GM23338 (cell line): ENCODE measurements at regions not wholly inside any gene's neighbourhood (a gene's known extent, or its start where the extent isn't known, plus 50 kb on each side); places are given as distances from the start of the nearest gene placed in this dataset.

ENCODE experiments used
- ATAC-seq: fragments of 200-7000 bp; cut with Tn5 transposase; 3 replicates; pipeline ENCODE4 v1.9.1; 2020
- DNase-seq: peaks from one replicate; pipeline ENCODE4 v3.0.0-alpha.2; 2015; ENCODE audit warnings: low spot score
- H2AFZ ChIP-seq: fragments of 200-600 bp; sonication (generic); 2 replicates; pipeline ENCODE4 v1.8.0; 2016; ENCODE audit warnings: antibody characterized with exemption, mild to moderate bottlenecking, moderate library complexity
- H3F3A ChIP-seq: fragments of 200-600 bp; sonication (generic); replicated peaks from 2 replicates; pipeline ENCODE4 v1.8.0; 2017; ENCODE audit warnings: antibody characterized with exemption, mixed run types, low read depth
- H3K27ac ChIP-seq: fragments of 200-600 bp; sonication (generic); 2 replicates; pipeline ENCODE4 v1.6.1; 2016; ENCODE audit warnings: low read depth
- H3K27me3 ChIP-seq: fragments of 200-600 bp; sonication (generic); 2 replicates; pipeline ENCODE4 v1.8.0; 2016; ENCODE audit warnings: mild to moderate bottlenecking, mixed run types, moderate library complexity; ENCODE audit not compliant: insufficient read depth
- H3K36me3 ChIP-seq: fragments of 200-600 bp; sonication (generic); 2 replicates; pipeline ENCODE4 v1.8.0; 2016; ENCODE audit warnings: mild to moderate bottlenecking; ENCODE audit not compliant: insufficient read depth
- H3K4me1 ChIP-seq: fragments of 200-600 bp; sonication (generic); 2 replicates; pipeline ENCODE4 v1.8.0; 2016; ENCODE audit warnings: mild to moderate bottlenecking, moderate library complexity; ENCODE audit not compliant: insufficient read depth
- H3K4me2 ChIP-seq: fragments of 200-600 bp; sonication (generic); 2 replicates; pipeline ENCODE4 v1.7.1; 2017; ENCODE audit warnings: mixed run types
- H3K4me3 ChIP-seq: fragments of 200-600 bp; sonication (generic); 2 replicates; pipeline ENCODE4 v1.6.1; 2016; ENCODE audit warnings: mixed run types
- H3K79me2 ChIP-seq: fragments of 200-600 bp; sonication (generic); replicated peaks from 2 replicates; pipeline ENCODE4 v1.8.0; 2017; ENCODE audit warnings: mild to moderate bottlenecking; ENCODE audit not compliant: insufficient read depth
- H3K9me2 ChIP-seq: fragments of 200-600 bp; sonication (generic); 2 replicates; pipeline ENCODE4 v1.8.0; 2017; ENCODE audit not compliant: insufficient read depth
- H4K20me1 ChIP-seq: fragments of 200-600 bp; sonication (generic); replicated peaks from 2 replicates; pipeline ENCODE4 v1.8.0; 2017; ENCODE audit warnings: mild to moderate bottlenecking; ENCODE audit not compliant: insufficient read depth
- H3K27ac Mint-ChIP-seq: 2 replicates; pipeline ENCODE4 v1.8.0; 2020; ENCODE audit warnings: inconsistent platforms, mild to moderate bottlenecking, moderate library complexity, mixed read lengths
- H3K27me3 Mint-ChIP-seq: 3 replicates; pipeline ENCODE4 v1.8.0; 2022; ENCODE audit warnings: low read depth, mild to moderate bottlenecking, moderate library complexity, mixed read lengths, inconsistent platforms; ENCODE audit not compliant: insufficient read depth, poor library complexity
- H3K36me3 Mint-ChIP-seq: 3 replicates; pipeline ENCODE4 v1.8.0; 2021; ENCODE audit warnings: low read depth, mild to moderate bottlenecking, inconsistent platforms, moderate library complexity, mixed read lengths
- H3K4me1 Mint-ChIP-seq: 3 replicates; pipeline ENCODE4 v1.8.0; 2020; ENCODE audit warnings: mild to moderate bottlenecking, inconsistent platforms, mixed read lengths
- H3K4me3 Mint-ChIP-seq: 3 replicates; pipeline ENCODE4 v1.8.0; 2021; ENCODE audit warnings: moderate library complexity, mild to moderate bottlenecking, inconsistent platforms, mixed read lengths
- H3K9me3 Mint-ChIP-seq: 3 replicates; pipeline ENCODE4 v1.8.0; 2020; ENCODE audit warnings: moderate library complexity, mild to moderate bottlenecking, inconsistent platforms, mixed read lengths
- EZH2phosphoT487 ChIP-seq: fragments of 200-600 bp; sonication (generic); IDR thresholded peaks from one replicate; pipeline ENCODE4 v1.8.1; 2018; ENCODE audit warnings: antibody characterized with exemption; ENCODE audit not compliant: unreplicated experiment
- POLR2AphosphoS5 ChIP-seq: IDR thresholded peaks from 2 replicates; pipeline ENCODE4 v1.6.1; 2016; ENCODE audit warnings: antibody characterized with exemption, low read depth
- STAT1 ChIP-seq: IDR thresholded peaks from one replicate; pipeline ENCODE4 v1.6.1; 2016; ENCODE audit warnings: antibody characterized with exemption; ENCODE audit not compliant: unreplicated experiment
- ZNF114 ChIP-seq: fragments of 250-450 bp; sonication (Bioruptor Pico); IDR thresholded peaks from 2 replicates; pipeline ENCODE4 v1.5.0; 2020; ENCODE audit warnings: mild to moderate bottlenecking, moderate library complexity
- ZNF331 ChIP-seq: fragments of 250-450 bp; sonication (Bioruptor Pico); IDR thresholded peaks from 2 replicates; pipeline ENCODE4 v1.5.0; 2020; ENCODE audit warnings: low read depth, mild to moderate bottlenecking, moderate library complexity
- TF ChIP-seq, protein P1 (sequence below): fragments of 250-450 bp; sonication (Bioruptor Pico); IDR thresholded peaks from 2 replicates; pipeline ENCODE4 v1.5.0; 2020; ENCODE audit warnings: mild to moderate bottlenecking, moderate library complexity
- TF ChIP-seq, protein P2 (sequence below), 2 experiments: fragments of 200-600 bp in 1 of 2; sonication (generic) in 1 of 2; conservative IDR thresholded peaks; 2 replicates each; pipeline versions ENCODE4 v1.5.1 to v1.6.1; 2016 to 2017; ENCODE audit warnings: antibody characterized with exemption in 2 of 2, low read depth in 2 of 2, mild to moderate bottlenecking in 2 of 2, moderate library complexity in 1 of 2

DNA sequence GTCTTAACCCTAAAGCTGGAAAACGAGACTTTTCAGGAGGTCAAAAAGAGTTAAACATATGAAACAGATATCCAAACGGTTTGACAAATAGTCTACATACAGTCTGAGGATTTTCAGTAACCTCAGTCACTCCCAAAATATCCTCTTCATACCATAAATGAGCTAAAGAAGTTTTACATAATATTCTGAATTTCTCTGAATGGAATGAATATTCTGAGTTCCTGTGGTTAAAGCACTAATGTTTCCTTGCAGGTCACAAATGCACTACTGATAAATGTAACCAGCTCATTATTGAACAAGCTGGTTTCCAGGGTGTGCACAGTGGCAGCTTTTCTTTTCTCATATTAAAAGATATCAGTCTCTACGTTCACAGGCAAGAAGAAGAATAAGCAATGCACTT lies 137.4 kb upstream of the POU1F1 start (continued):
- TF ChIP-seq, protein P1, sequence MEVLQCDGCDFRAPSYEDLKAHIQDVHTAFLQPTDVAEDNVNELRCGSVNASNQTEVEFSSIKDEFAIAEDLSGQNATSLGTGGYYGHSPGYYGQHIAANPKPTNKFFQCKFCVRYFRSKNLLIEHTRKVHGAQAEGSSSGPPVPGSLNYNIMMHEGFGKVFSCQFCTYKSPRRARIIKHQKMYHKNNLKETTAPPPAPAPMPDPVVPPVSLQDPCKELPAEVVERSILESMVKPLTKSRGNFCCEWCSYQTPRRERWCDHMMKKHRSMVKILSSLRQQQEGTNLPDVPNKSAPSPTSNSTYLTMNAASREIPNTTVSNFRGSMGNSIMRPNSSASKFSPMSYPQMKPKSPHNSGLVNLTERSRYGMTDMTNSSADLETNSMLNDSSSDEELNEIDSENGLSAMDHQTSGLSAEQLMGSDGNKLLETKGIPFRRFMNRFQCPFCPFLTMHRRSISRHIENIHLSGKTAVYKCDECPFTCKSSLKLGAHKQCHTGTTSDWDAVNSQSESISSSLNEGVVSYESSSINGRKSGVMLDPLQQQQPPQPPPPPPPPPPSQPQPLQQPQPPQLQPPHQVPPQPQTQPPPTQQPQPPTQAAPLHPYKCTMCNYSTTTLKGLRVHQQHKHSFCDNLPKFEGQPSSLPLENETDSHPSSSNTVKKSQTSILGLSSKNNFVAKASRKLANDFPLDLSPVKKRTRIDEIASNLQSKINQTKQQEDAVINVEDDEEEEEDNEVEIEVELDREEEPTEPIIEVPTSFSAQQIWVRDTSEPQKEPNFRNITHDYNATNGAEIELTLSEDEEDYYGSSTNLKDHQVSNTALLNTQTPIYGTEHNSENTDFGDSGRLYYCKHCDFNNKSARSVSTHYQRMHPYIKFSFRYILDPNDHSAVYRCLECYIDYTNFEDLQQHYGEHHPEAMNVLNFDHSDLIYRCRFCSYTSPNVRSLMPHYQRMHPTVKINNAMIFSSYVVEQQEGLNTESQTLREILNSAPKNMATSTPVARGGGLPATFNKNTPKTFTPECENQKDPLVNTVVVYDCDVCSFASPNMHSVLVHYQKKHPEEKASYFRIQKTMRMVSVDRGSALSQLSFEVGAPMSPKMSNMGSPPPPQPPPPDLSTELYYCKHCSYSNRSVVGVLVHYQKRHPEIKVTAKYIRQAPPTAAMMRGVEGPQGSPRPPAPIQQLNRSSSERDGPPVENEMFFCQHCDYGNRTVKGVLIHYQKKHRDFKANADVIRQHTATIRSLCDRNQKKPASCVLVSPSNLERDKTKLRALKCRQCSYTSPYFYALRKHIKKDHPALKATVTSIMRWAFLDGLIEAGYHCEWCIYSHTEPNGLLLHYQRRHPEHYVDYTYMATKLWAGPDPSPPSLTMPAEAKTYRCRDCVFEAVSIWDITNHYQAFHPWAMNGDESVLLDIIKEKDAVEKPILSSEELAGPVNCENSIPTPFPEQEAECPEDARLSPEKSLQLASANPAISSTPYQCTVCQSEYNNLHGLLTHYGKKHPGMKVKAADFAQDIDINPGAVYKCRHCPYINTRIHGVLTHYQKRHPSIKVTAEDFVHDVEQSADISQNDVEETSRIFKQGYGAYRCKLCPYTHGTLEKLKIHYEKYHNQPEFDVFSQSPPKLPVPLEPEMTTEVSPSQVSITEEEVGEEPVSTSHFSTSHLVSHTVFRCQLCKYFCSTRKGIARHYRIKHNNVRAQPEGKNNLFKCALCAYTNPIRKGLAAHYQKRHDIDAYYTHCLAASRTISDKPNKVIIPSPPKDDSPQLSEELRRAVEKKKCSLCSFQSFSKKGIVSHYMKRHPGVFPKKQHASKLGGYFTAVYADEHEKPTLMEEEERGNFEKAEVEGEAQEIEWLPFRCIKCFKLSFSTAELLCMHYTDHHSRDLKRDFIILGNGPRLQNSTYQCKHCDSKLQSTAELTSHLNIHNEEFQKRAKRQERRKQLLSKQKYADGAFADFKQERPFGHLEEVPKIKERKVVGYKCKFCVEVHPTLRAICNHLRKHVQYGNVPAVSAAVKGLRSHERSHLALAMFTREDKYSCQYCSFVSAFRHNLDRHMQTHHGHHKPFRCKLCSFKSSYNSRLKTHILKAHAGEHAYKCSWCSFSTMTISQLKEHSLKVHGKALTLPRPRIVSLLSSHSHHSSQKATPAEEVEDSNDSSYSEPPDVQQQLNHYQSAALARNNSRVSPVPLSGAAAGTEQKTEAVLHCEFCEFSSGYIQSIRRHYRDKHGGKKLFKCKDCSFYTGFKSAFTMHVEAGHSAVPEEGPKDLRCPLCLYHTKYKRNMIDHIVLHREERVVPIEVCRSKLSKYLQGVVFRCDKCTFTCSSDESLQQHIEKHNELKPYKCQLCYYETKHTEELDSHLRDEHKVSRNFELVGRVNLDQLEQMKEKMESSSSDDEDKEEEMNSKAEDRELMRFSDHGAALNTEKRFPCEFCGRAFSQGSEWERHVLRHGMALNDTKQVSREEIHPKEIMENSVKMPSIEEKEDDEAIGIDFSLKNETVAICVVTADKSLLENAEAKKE (CRISPR knock-in tag): no peak
- TF ChIP-seq ZNF114 (CRISPR knock-in tag): no peak
- TF ChIP-seq, protein P2, sequence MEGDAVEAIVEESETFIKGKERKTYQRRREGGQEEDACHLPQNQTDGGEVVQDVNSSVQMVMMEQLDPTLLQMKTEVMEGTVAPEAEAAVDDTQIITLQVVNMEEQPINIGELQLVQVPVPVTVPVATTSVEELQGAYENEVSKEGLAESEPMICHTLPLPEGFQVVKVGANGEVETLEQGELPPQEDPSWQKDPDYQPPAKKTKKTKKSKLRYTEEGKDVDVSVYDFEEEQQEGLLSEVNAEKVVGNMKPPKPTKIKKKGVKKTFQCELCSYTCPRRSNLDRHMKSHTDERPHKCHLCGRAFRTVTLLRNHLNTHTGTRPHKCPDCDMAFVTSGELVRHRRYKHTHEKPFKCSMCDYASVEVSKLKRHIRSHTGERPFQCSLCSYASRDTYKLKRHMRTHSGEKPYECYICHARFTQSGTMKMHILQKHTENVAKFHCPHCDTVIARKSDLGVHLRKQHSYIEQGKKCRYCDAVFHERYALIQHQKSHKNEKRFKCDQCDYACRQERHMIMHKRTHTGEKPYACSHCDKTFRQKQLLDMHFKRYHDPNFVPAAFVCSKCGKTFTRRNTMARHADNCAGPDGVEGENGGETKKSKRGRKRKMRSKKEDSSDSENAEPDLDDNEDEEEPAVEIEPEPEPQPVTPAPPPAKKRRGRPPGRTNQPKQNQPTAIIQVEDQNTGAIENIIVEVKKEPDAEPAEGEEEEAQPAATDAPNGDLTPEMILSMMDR (conservative IDR thresholded peaks at IDR 0.05; ENCODE audit: low read depth in 2 of 2): no peak

DNA sequence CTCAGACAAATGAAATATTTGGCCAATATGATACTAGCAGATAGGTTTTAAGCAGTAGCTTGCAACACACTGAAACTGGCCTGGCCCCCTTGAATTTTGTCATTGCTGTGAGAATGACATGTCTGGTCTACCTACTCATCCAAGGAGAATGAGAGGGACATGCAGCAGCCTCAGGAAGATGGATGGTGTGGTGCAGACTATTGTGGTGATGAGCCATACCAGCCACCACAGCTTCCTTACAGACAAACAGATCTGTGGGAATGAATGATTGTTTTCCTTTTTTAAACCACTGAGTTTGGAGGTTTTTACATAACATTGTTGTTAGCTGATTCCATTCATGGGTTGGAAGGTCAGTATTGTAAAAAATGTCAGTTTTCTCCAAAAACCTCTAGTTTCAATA lies 133.7 kb upstream of the POU1F1 start:
- Histone ChIP-seq H3K36me3 (no peaks in the 10 kb centered on the region), H3K4me1 (no peaks in the 10 kb centered on the region), H3K4me2 (no peak overlapping the region), H3K27me3 (no peaks in the 10 kb centered on the region), H3K4me3 (no peak overlapping the region), H3K79me2 (no peaks in the 10 kb centered on the region), H3F3A (no peaks in the 10 kb centered on the region), H4K20me1 (no peaks in the 10 kb centered on the region), H2AFZ (no peak overlapping the region), H3K9me2 (no peaks in the 10 kb centered on the region), H3K27ac (no peak overlapping the region)
- ATAC-seq (no peak), DNase-seq (no peak)
- H3K27ac Mint-ChIP-seq: no peak overlapping the region
- H3K4me1 Mint-ChIP-seq: no peaks in the 10 kb centered on the region
- no peaks in the 10 kb centered on the region for H3K27me3 Mint-ChIP-seq
- no peak overlapping the region for H3K4me3 Mint-ChIP-seq
- H3K9me3 Mint-ChIP-seq: no peaks in the 10 kb centered on the region
- no peaks in the 10 kb centered on the region for H3K36me3 Mint-ChIP-seq
- no peak for TF ChIP-seq ZNF331 (CRISPR knock-in tag)
- no peak for TF ChIP-seq STAT1
- no peak for TF ChIP-seq POLR2AphosphoS5
- TF ChIP-seq, protein P1 (CRISPR knock-in tag): no peak
- TF ChIP-seq EZH2phosphoT487: no peak
